ENCODE measurements at regions not wholly inside any gene's neighbourhood (a gene's known extent, or its start where the extent isn't known, plus 50 kb on each side); places are given as distances from the start of the nearest gene placed in this dataset.

GRCh38 chr4:37014584-37014983, 230.0 kb upstream of the NWD2 start:
- TF ChIP-seq, protein P1, sequence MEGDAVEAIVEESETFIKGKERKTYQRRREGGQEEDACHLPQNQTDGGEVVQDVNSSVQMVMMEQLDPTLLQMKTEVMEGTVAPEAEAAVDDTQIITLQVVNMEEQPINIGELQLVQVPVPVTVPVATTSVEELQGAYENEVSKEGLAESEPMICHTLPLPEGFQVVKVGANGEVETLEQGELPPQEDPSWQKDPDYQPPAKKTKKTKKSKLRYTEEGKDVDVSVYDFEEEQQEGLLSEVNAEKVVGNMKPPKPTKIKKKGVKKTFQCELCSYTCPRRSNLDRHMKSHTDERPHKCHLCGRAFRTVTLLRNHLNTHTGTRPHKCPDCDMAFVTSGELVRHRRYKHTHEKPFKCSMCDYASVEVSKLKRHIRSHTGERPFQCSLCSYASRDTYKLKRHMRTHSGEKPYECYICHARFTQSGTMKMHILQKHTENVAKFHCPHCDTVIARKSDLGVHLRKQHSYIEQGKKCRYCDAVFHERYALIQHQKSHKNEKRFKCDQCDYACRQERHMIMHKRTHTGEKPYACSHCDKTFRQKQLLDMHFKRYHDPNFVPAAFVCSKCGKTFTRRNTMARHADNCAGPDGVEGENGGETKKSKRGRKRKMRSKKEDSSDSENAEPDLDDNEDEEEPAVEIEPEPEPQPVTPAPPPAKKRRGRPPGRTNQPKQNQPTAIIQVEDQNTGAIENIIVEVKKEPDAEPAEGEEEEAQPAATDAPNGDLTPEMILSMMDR (IDR thresholded peaks at IDR 0.05; ENCODE audit: low read length), result no peak
- TF ChIP-seq EZH2 (IDR thresholded peaks at IDR 0.05; ENCODE audit: borderline replicate concordance, low read length), result no peak

Measured in OCI-LY1 (cell line).